ENCODE measurements at regions not wholly inside any gene's neighbourhood (a gene's known extent, or its start where the extent isn't known, plus 50 kb on each side); places are given as distances from the start of the nearest gene placed in this dataset.

GRCh38 chr10:10847387-10847786 is 170.3 kb upstream of the CELF2 start:
- in situ Hi-C loops (cut with HindIII; ENCODE audit: low sequenced_read_pairs) = loop anchor here (5.0 kb wide), 1 partner anchor 100 kb away; no protein-coding TSS in a partner anchor

- in situ Hi-C loops (cut with HindIII; ENCODE audit: low sequenced_read_pairs) = loop anchor here (5.0 kb wide), 1 partner anchor 101 kb away; no protein-coding TSS in a partner anchor
These were observed 169.1 kb upstream of the CELF2 start for GRCh38 chr10:10848488-10849111.

GRCh38 chr10:10849306-10849705 is 168.4 kb upstream of the CELF2 start:
- in situ Hi-C loops (cut with HindIII; ENCODE audit: low sequenced_read_pairs) = loop anchor here (5.0 kb wide), 1 partner anchor 102 kb away; no protein-coding TSS in a partner anchor

GRCh38 chr10:10850214-10850613 is 167.5 kb upstream of the CELF2 start:
- in situ Hi-C loops (cut with HindIII; ENCODE audit: low sequenced_read_pairs) = no loop called here

- in situ Hi-C loops (cut with HindIII; ENCODE audit: low sequenced_read_pairs) = no loop called here
These were observed 165.2 kb upstream of the CELF2 start for GRCh38 chr10:10852464-10852863.

GRCh38 chr10:10853954-10854353 is 163.7 kb upstream of the CELF2 start:
- in situ Hi-C loops (cut with HindIII; ENCODE audit: low sequenced_read_pairs) = no loop called here

GRCh38 chr10:10854725-10855124 is 162.9 kb upstream of the CELF2 start:
- in situ Hi-C loops (cut with HindIII; ENCODE audit: low sequenced_read_pairs) = no loop called here

GRCh38 chr10:10855151-10855581 is 162.5 kb upstream of the CELF2 start:
- in situ Hi-C loops (cut with HindIII; ENCODE audit: low sequenced_read_pairs) = no loop called here

GRCh38 chr10:10860455-10860976 is 157.2 kb upstream of the CELF2 start:
- in situ Hi-C loops (cut with HindIII; ENCODE audit: low sequenced_read_pairs) = no loop called here

- in situ Hi-C loops (cut with HindIII; ENCODE audit: low sequenced_read_pairs) = no loop called here
These were observed 152.4 kb upstream of the CELF2 start for GRCh38 chr10:10865303-10865702.

GRCh38 chr10:10865913-10866312 is 151.8 kb upstream of the CELF2 start:
- in situ Hi-C loops (cut with HindIII; ENCODE audit: low sequenced_read_pairs) = no loop called here

- in situ Hi-C loops (cut with HindIII; ENCODE audit: low sequenced_read_pairs) = no loop called here
These were observed 148.1 kb upstream of the CELF2 start for GRCh38 chr10:10869592-10869991.

GRCh38 chr10:10870523-10871241 is 147.0 kb upstream of the CELF2 start:
- in situ Hi-C loops (cut with HindIII; ENCODE audit: low sequenced_read_pairs) = no loop called here

- in situ Hi-C loops (cut with HindIII; ENCODE audit: low sequenced_read_pairs) = no loop called here
These were observed 146.3 kb upstream of the CELF2 start for GRCh38 chr10:10871352-10871751.

- in situ Hi-C loops (cut with HindIII; ENCODE audit: low sequenced_read_pairs) = no loop called here
These were observed 145.5 kb upstream of the CELF2 start for GRCh38 chr10:10872035-10872673.

GRCh38 chr10:10872764-10873163 is 144.9 kb upstream of the CELF2 start:
- in situ Hi-C loops (cut with HindIII; ENCODE audit: low sequenced_read_pairs) = no loop called here

GRCh38 chr10:10873289-10873688 is 144.4 kb upstream of the CELF2 start:
- in situ Hi-C loops (cut with HindIII; ENCODE audit: low sequenced_read_pairs) = no loop called here

- in situ Hi-C loops (cut with HindIII; ENCODE audit: low sequenced_read_pairs) = no loop called here
These were observed 143.8 kb upstream of the CELF2 start for GRCh38 chr10:10873915-10874314.

GRCh38 chr10:10878963-10879362 is 138.7 kb upstream of the CELF2 start:
- in situ Hi-C loops (cut with HindIII; ENCODE audit: low sequenced_read_pairs) = no loop called here

GRCh38 chr10:10881117-10881813 is 136.4 kb upstream of the CELF2 start:
- in situ Hi-C loops (cut with HindIII; ENCODE audit: low sequenced_read_pairs) = no loop called here

- in situ Hi-C loops (cut with HindIII; ENCODE audit: low sequenced_read_pairs) = no loop called here
These were observed 133.9 kb upstream of the CELF2 start for GRCh38 chr10:10883737-10884136.
